ENCODE measurements at regions not wholly inside any gene's neighbourhood (a gene's known extent, or its start where the extent isn't known, plus 50 kb on each side); places are given as distances from the start of the nearest gene placed in this dataset.

DNA sequence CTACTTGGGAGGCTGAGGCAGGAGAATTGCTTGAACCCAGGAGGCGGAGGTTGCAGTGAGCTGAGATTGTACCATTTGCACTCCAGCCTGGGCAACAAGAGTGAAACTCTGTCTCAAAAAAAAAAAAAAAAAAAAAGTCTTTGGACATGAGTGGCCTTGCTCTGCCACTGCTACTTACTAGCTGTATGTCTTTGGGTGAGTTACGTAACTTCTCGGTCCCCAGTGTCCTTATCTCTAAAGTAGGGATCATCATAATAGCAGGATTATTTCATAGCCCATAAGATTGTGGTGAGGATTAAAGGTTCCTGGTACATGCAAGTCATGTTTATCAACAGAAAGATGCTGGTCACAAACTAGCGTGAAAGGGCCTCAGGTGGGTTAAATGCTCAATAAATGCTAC, 53.9 kb upstream of the HEPHL1 start:
- no peak overlapping the region for H4K91ac ChIP-seq (ENCODE audit: insufficient read length, low read depth, low read length)
- no peak overlapping the region for H3K4me2 ChIP-seq (ENCODE audit: insufficient read depth, insufficient read length, low read length)
- H3K36me3 Mint-ChIP-seq (ENCODE audit: insufficient read depth in 1 of 3, low read depth in 3 of 3), result no peaks in the 10 kb centered on the region
- no peaks in the 10 kb centered on the region for H3K27me3 ChIP-seq (ENCODE audit: insufficient read depth, low read length)
- no peak for DNase-seq
- H3K9me3 ChIP-seq (ENCODE audit: control insufficient read depth, low read depth, low read length), result no peaks in the 10 kb centered on the region
- H3K9me3 Mint-ChIP-seq, result no peaks in the 10 kb centered on the region
- H3T11ph ChIP-seq (ENCODE audit: low read length), result no peak overlapping the region
- H2BK15ac ChIP-seq (ENCODE audit: low read depth, low read length), result no peak overlapping the region
- H3K27me3 Mint-ChIP-seq (ENCODE audit: low read depth), result no peaks in the 10 kb centered on the region; the same call in none of the 2 replicates
- no peak overlapping the region for H2BK120ac ChIP-seq (ENCODE audit: low read depth, low read length, poor library complexity, severe bottlenecking)
- TF ChIP-seq, protein P1, sequence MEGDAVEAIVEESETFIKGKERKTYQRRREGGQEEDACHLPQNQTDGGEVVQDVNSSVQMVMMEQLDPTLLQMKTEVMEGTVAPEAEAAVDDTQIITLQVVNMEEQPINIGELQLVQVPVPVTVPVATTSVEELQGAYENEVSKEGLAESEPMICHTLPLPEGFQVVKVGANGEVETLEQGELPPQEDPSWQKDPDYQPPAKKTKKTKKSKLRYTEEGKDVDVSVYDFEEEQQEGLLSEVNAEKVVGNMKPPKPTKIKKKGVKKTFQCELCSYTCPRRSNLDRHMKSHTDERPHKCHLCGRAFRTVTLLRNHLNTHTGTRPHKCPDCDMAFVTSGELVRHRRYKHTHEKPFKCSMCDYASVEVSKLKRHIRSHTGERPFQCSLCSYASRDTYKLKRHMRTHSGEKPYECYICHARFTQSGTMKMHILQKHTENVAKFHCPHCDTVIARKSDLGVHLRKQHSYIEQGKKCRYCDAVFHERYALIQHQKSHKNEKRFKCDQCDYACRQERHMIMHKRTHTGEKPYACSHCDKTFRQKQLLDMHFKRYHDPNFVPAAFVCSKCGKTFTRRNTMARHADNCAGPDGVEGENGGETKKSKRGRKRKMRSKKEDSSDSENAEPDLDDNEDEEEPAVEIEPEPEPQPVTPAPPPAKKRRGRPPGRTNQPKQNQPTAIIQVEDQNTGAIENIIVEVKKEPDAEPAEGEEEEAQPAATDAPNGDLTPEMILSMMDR (conservative IDR thresholded peaks at IDR 0.05), result no peak
- no peak overlapping the region for H2AK5ac ChIP-seq (ENCODE audit: insufficient read length, low read length)
- no peaks in the 10 kb centered on the region for H3K79me2 ChIP-seq (ENCODE audit: insufficient read depth, low read length)
- no peak overlapping the region for H3K4ac ChIP-seq (ENCODE audit: low read depth, low read length)
- H3K79me1 ChIP-seq (ENCODE audit: insufficient read depth, low read depth, low read length, poor library complexity, severe bottlenecking), result no peaks in the 10 kb centered on the region
- H3K27ac ChIP-seq (ENCODE audit: insufficient read length, low read depth, low read length), result no peak overlapping the region
- H3K56ac ChIP-seq (ENCODE audit: insufficient read length, low read depth, low read length), result no peak overlapping the region
- no peaks in the 10 kb centered on the region for H3K23me2 ChIP-seq (ENCODE audit: insufficient read length, low read depth, low read length, poor library complexity, severe bottlenecking)
- H3K4me1 Mint-ChIP-seq, result 0 out of 4 replicates have a peak, but pooled peaks cover 0 to 3% of the 10 kb centered on the region in 2 experiments
- no peak overlapping the region for H2BK12ac ChIP-seq (ENCODE audit: insufficient read length, low read depth, low read length)
- H4K5ac ChIP-seq (ENCODE audit: insufficient read length, low read depth, low read length), result no peak overlapping the region
- H4K20me1 ChIP-seq (ENCODE audit: control insufficient read depth, insufficient read depth, insufficient read length), result no peaks in the 10 kb centered on the region
- H2BK20ac ChIP-seq (ENCODE audit: low read depth, low read length, poor library complexity, severe bottlenecking), result no peak overlapping the region
- H3K4me3 Mint-ChIP-seq, result no peak overlapping the region
- H3K9ac ChIP-seq (ENCODE audit: extremely low read depth, insufficient read length, low read length), result no peak overlapping the region
- H3K23ac ChIP-seq (ENCODE audit: insufficient read length, low read depth, low read length), result no peak overlapping the region
- no peak overlapping the region for H2BK5ac ChIP-seq (ENCODE audit: insufficient read length, low read length)
- H3K27ac Mint-ChIP-seq, result no peak overlapping the region
- no peaks in the 10 kb centered on the region for H3K4me1 ChIP-seq (ENCODE audit: insufficient read depth, low read length)
- no peak overlapping the region for H3K18ac ChIP-seq (ENCODE audit: insufficient read length, low read depth, low read length)
- no peak overlapping the region for H3K14ac ChIP-seq (ENCODE audit: insufficient read depth, low read length)
- no CpG with 5 or more reads among the region's 4 CpGs for WGBS (ENCODE audit: extremely low coverage, insufficient read length, low lambda C conversion rate)
- no peak overlapping the region for H4K8ac ChIP-seq (replicated peaks; ENCODE audit: insufficient read length, low read depth, low read length)
- H2AFZ ChIP-seq (ENCODE audit: low read length), result no peak overlapping the region

Measured in H9 (cell line).